Right lobe of liver (tissue), 6 donors: ENCODE measurements at regions not wholly inside any gene's neighbourhood (a gene's known extent, or its start where the extent isn't known, plus 50 kb on each side); places are given as distances from the start of the nearest gene placed in this dataset.

ENCODE experiments used
- ATAC-seq, 4 donors: fragments of 200-7000 bp; cut with Tn5 transposase; one replicate each; pipeline ENCODE4 v1.9.1; 2020; ENCODE audit warnings: mild to moderate bottlenecking in 4 of 4, moderate library complexity in 4 of 4
- DNase-seq, 3 donors: peaks; one replicate each; pipeline ENCODE4 v3.0.0-alpha.2; 2020
- H3K27ac ChIP-seq, 3 donors: fragments of 200-600 bp; one replicate each; pipeline ENCODE4 v1.8.0; 2022
- H3K27me3 ChIP-seq, 2 donors: fragments of 200-600 bp; one replicate each; pipeline ENCODE4 v1.8.0; 2022
- H3K36me3 ChIP-seq, 4 donors: fragments of 200-600 bp; sonication (generic) in 1 of 4; one replicate each; pipeline versions ENCODE4 v1.5.1 to v1.8.0; 2017 to 2022; ENCODE audit warnings: control low read depth in 1 of 4
- H3K4me1 ChIP-seq, 4 donors: fragments of 200-600 bp; sonication (generic) in 1 of 4; one replicate each; pipeline versions ENCODE4 v1.5.1 to v1.8.0; 2017 to 2022; ENCODE audit warnings: control low read depth in 1 of 4
- H3K4me3 ChIP-seq, 3 donors: fragments of 200-600 bp; one replicate each; pipeline ENCODE4 v1.8.0; 2022
- H3K9me3 ChIP-seq, 4 donors: fragments of 200-600 bp; sonication (generic) in 1 of 4; one replicate each; pipeline versions ENCODE4 v1.5.1 to v1.8.0; 2017 to 2022; ENCODE audit warnings: control low read depth in 1 of 4
- CTCF ChIP-seq, 4 donors: fragments of 200-600 bp in 3 of 4; fragments of 450-650 bp in 1 of 4; IDR thresholded peaks; one replicate each; pipeline versions ENCODE4 v1.5.1 to v1.8.0; 2016 to 2022; ENCODE audit warnings: antibody characterized with exemption in 4 of 4, mild to moderate bottlenecking in 2 of 4
- POLR2A ChIP-seq: fragments of 450-650 bp; IDR thresholded peaks from one replicate; pipeline ENCODE4 v1.6.1; 2017; ENCODE audit warnings: antibody characterized with exemption, mild to moderate bottlenecking
- WGBS: methylation state at CpG from one replicate; pipeline ENCODE4 v1.1.6; 2018; ENCODE audit warnings: low coverage, low lambda C conversion rate; ENCODE audit not compliant: insufficient coverage; ENCODE audit errors: missing lambda C conversion rate; 5-methylcytosine and 5-hydroxymethylcytosine counted together
- intact Hi-C, 2 donors: fragments of 100-400 bp; cut with DNase I; formaldehyde crosslinking; loops; one replicate each; pipeline versions ENCODE4 v1.11.2 to v1.14.1; 2022
- donor health status: DM: no; HTN: yes; CAD: no.
- donor health status: DM: no; HTN: no; CAD: no.
- donor health status: DM: no; HTN: no; CAD: no.
- donor health status: DM: no; HTN: yes; CAD: no.
- donor health status: DM: no; HTN: yes; CAD: no.

GRCh38 chr15:95842576-95842975, 487.9 kb upstream of the NR2F2 start:
- ATAC-seq = no peak
- H3K27ac ChIP-seq = no peak overlapping the region
- no peaks in the 10 kb centered on the region for H3K9me3 ChIP-seq
- TF ChIP-seq POLR2A (no peak), CTCF (IDR thresholded peaks at IDR 0.05) (no peak)
- H3K36me3 ChIP-seq = no peaks in the 10 kb centered on the region
- intact Hi-C loops = no loop called here
- 88% methylated on average over 6 of the region's 6 CpGs for WGBS
- no peaks in the 10 kb centered on the region for H3K4me1 ChIP-seq
- DNase-seq = no peak
- no peaks in the 10 kb centered on the region for H3K27me3 ChIP-seq
- H3K4me3 ChIP-seq = no peak overlapping the region

GRCh38 chr15:95843241-95843910, 487.1 kb upstream of the NR2F2 start:
- Histone ChIP-seq H3K36me3 (no peaks in the 10 kb centered on the region), H3K9me3 (no peaks in the 10 kb centered on the region), H3K27ac (no peak overlapping the region), H3K27me3 (no peaks in the 10 kb centered on the region), H3K4me3 (no peak overlapping the region), H3K4me1 (no peaks in the 10 kb centered on the region)
- intact Hi-C loops = no loop called here
- DNase-seq = no peak
- ATAC-seq = no peak
- WGBS = 57% methylated on average over 5 of the region's 5 CpGs
- TF ChIP-seq CTCF (IDR thresholded peaks at IDR 0.05) (no peak), POLR2A (no peak)

GRCh38 chr15:95845862-95846515, 484.5 kb upstream of the NR2F2 start:
- Histone ChIP-seq H3K27ac (peak overlapping the region in 1 of 3 donors; percentile 8), H3K4me3 (no peak overlapping the region), H3K4me1 (no peaks in the 10 kb centered on the region), H3K27me3 (no peaks in the 10 kb centered on the region), H3K36me3 (no peaks in the 10 kb centered on the region), H3K9me3 (no peaks in the 10 kb centered on the region)
- TF ChIP-seq POLR2A (no peak), CTCF (IDR thresholded peaks at IDR 0.05) (no peak)
- DNase-seq (no peak), ATAC-seq (no peak)
- intact Hi-C loops = no loop called here
- WGBS = 53% methylated on average over 13 of the region's 13 CpGs

- H3K27ac ChIP-seq = no peak overlapping the region
- no peaks in the 10 kb centered on the region for H3K36me3 ChIP-seq
- DNase-seq (no peak), ATAC-seq (no peak)
- WGBS = 53% methylated on average over 1 of the region's 1 CpG
- H3K27me3 ChIP-seq = no peaks in the 10 kb centered on the region
- no peaks in the 10 kb centered on the region for H3K9me3 ChIP-seq
- no peak overlapping the region for H3K4me3 ChIP-seq
- intact Hi-C loops = no loop called here
- H3K4me1 ChIP-seq = no peaks in the 10 kb centered on the region
- TF ChIP-seq POLR2A (no peak), CTCF (IDR thresholded peaks at IDR 0.05) (no peak)
Observed at GRCh38 chr15:95848126-95848525, 482.4 kb upstream of the NR2F2 start.
